ENCODE measurements at regions not wholly inside any gene's neighbourhood (a gene's known extent, or its start where the extent isn't known, plus 50 kb on each side); places are given as distances from the start of the nearest gene placed in this dataset.

GRCh38 chrX:94389044-94389443 is 715.0 kb downstream of the FAM133A start:
- DNase-seq (ENCODE audit: low read depth), result no peak
- H3K4me3 ChIP-seq (ENCODE audit: low read depth, low read length), result no peak overlapping the region
- TF ChIP-seq CTCF (IDR thresholded peaks at IDR 0.05; ENCODE audit: insufficient read depth, low read length), result no peak

- H3K4me3 ChIP-seq (ENCODE audit: low read depth, low read length), result no peak overlapping the region
- no peak for DNase-seq (ENCODE audit: low read depth)
- no peak for TF ChIP-seq CTCF (IDR thresholded peaks at IDR 0.05; ENCODE audit: insufficient read depth, low read length)
Observed at GRCh38 chrX:94400488-94400887, 726.5 kb downstream of the FAM133A start.

GRCh38 chrX:94401426-94401825 is 727.4 kb downstream of the FAM133A start:
- no peak for DNase-seq (ENCODE audit: low read depth)
- no peak for TF ChIP-seq CTCF (IDR thresholded peaks at IDR 0.05; ENCODE audit: insufficient read depth, low read length)
- H3K4me3 ChIP-seq (ENCODE audit: low read depth, low read length), result no peak overlapping the region

- DNase-seq (ENCODE audit: low read depth), result no peak
- TF ChIP-seq CTCF (IDR thresholded peaks at IDR 0.05; ENCODE audit: insufficient read depth, low read length), result no peak
- H3K4me3 ChIP-seq (ENCODE audit: low read depth, low read length), result no peak overlapping the region
Observed at GRCh38 chrX:94414746-94415145, 740.7 kb downstream of the FAM133A start.

- DNase-seq (ENCODE audit: low read depth), result no peak
- no peak for TF ChIP-seq CTCF (IDR thresholded peaks at IDR 0.05; ENCODE audit: insufficient read depth, low read length)
- H3K4me3 ChIP-seq (ENCODE audit: low read depth, low read length), result no peak overlapping the region
Observed at GRCh38 chrX:94418065-94418464, 744.1 kb downstream of the FAM133A start.

GRCh38 chrX:94424456-94424855 is 750.5 kb downstream of the FAM133A start:
- TF ChIP-seq CTCF (IDR thresholded peaks at IDR 0.05; ENCODE audit: insufficient read depth, low read length), result no peak
- no peak for DNase-seq (ENCODE audit: low read depth)
- no peak overlapping the region for H3K4me3 ChIP-seq (ENCODE audit: low read depth, low read length)

GRCh38 chrX:94430091-94430490 is 756.1 kb downstream of the FAM133A start:
- DNase-seq (ENCODE audit: low read depth), result no peak
- TF ChIP-seq CTCF (IDR thresholded peaks at IDR 0.05; ENCODE audit: insufficient read depth, low read length), result no peak
- no peak overlapping the region for H3K4me3 ChIP-seq (ENCODE audit: low read depth, low read length)

Measured in fibroblast of the aortic adventitia (primary cell).